Stimulated activated CD8-positive, alpha-beta memory T cell treated with anti-CD3 and anti-CD28 coated beads, Interleukin-12 subunit alpha, Interleukin-12 subunit beta, amount 100 ng/mL, for 24 hours (primary cell): ENCODE measurements at regions not wholly inside any gene's neighbourhood (a gene's known extent, or its start where the extent isn't known, plus 50 kb on each side); places are given as distances from the start of the nearest gene placed in this dataset.

Experiments
- DNase-seq: peaks from one replicate; pipeline ENCODE4 v3.0.0-alpha.2; 2020; ENCODE audit errors: extremely low read depth

- DNase-seq = no peak
Measured at GRCh38 chr5:135205632-135206349, 171.8 kb upstream of the PITX1 start.

DNA sequence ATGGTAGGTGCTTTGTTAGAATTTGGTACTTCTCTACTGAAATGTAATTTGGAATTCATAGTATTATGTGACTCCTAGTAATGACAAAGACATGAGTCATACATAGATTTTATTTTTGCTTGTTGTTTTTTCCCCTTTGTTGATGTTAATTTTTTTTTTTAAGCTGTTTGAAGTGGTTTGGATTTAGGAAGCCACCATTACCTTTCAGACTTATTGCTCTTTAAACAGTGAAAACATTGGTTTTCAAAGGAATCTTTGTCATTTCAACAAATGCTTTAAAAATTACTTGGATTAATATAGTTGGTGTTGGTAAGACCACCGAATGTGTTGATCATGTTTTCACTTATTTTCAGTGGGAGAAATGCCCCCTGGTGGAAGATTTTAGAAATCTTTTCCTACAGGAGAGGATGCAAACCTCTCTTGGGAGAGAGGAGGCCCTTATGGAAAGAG lies 170.1 kb upstream of the PITX1 start:
- no peak for DNase-seq

GRCh38 chr5:135203593-135204036 lies 169.6 kb upstream of the PITX1 start:
- DNase-seq = no peak

DNA sequence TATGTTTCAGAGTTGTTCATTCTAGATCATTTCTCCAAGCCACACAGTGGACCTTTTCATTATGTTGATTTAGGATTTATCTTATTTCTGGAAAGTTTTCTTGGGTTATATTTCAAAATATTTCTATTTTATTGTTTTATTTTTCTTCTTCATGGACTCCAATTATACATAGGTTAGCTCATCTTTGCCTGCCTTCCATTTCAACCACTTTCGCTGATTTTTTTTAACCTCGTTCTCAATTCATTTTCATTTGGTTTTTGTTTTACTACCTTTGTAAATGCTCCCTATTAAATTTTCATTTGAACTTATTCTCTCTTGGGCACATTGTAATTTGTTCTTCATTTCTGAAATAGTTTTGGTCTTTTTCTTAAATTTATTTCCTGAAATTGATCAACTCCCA lies 169.0 kb upstream of the PITX1 start:
- DNase-seq = no peak

- DNase-seq = no peak
Measured at GRCh38 chr5:135199919-135200318, 165.9 kb upstream of the PITX1 start.

- DNase-seq = no peak
Measured at GRCh38 chr5:135196483-135196882, 162.5 kb upstream of the PITX1 start.

DNA sequence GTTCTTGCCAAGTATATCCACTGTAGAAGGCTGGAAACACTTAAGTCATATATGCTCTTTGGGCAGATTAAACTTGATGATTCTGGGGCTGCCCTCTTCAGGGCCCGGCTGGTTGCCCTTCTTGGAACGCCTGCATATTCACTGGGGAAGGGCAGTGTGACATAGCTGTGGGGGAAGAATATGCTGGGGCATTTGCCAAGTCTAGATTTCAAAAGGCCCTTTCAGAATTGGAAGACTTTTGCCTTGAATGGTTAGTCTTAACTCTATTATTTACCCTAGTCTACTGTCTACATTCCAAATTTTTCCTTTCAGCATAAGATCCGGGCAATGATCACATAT lies 161.2 kb upstream of the PITX1 start:
- no peak for DNase-seq

- no peak for DNase-seq
Measured at GRCh38 chr5:135194573-135195269, 160.7 kb upstream of the PITX1 start.

GRCh38 chr5:135194126-135194488 lies 160.1 kb upstream of the PITX1 start:
- no peak for DNase-seq

DNA sequence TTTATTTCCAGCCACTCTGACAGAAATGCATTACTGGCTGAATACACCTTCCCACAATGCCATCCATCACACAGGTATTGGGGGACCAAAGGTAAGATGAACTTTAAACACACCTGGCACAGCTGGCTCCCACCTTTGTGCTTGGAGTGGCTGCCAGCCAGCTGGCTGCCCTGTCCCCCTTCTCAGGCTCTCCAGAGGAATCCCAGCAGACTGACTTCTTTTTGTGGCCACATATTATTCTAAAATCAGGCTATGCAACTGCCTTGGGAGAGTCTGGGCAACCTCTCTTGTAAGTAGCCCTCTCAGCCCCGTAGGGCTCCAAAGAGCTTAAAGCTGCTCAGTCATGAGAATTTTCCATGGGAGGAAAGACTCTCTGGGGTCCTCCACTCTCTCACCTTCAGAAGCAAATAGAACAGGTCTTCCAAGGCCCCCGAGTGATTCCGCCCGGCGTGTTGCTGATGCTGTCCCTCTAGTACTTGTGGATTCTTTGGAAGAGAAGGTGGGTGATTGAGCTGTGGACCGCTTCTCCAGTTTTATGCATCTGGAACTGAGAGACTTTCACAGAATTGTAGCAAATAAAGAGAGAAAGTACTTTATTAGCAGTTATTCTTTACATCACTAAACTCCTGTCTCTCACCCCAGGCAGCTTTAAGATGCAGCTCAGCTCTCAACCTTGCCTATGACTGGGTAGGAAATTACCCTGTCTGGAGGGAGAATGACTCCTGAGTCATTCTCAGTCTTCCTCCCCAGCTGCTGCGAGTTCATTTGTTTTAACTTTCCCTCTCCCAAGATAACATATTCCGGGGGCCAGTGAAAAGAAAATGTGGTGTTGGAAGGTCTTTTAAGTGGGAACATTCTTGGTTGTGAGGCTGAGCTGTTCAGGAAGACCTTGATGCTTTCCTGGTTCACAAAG lies 159.4 kb upstream of the PITX1 start:
- no peak for DNase-seq

DNA sequence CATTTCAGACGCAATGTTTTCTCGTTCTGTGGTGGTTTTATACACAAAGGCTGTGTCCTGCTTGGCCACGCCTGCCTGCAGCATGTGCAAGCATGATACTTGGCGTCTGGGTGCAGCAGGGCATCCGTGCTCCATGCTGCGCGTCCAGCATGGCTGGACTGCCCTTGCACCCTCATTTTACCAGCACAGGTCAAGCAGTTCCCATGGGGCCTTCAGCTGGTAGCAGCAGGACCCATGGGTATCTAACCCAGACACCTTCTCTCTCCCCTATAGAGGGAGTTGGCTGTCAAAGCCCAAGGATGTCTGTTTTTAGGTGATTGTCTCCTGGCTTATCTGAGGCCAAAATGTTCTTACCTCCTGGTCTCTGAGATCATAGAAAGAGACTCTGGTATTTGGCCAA lies 158.3 kb upstream of the PITX1 start:
- no peak for DNase-seq

DNA sequence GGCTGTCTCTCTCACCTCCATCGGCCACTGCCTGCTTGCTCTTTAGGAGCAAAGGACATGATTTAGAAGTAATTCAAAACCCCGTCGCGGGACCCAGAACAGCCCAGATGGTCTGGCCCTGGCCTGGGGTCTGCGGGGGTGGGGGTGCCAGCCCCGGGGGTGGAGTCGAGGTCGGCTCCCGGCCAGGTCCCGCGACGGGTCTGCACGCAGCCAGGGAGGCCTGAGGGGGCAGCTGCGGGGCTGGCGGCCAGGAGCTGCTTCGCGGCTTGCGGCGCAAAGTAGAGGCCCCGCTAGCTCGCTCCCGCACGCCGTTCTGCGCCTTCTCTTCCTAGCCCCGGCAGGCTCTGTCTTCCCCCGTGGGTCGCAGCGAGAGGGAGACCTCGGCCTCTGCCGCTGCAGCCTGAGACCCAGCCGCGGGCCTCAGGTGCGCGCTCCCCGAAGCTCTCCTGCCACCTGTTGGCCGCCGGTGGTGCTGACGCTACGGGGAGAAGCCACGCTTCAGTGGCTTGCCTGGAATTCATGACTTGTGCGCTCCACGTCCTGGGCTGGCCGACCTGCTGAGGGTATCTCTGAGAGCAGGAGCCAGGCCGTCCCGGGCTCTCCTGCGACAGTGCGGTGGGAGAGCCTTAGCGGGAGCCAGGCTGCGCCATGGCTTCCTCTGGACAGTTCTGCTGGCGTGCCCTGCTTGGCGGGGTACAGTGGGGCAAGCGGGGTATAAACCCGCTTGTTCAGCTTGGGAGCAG lies 157.2 kb upstream of the PITX1 start:
- DNase-seq = peak; percentile 25

DNA sequence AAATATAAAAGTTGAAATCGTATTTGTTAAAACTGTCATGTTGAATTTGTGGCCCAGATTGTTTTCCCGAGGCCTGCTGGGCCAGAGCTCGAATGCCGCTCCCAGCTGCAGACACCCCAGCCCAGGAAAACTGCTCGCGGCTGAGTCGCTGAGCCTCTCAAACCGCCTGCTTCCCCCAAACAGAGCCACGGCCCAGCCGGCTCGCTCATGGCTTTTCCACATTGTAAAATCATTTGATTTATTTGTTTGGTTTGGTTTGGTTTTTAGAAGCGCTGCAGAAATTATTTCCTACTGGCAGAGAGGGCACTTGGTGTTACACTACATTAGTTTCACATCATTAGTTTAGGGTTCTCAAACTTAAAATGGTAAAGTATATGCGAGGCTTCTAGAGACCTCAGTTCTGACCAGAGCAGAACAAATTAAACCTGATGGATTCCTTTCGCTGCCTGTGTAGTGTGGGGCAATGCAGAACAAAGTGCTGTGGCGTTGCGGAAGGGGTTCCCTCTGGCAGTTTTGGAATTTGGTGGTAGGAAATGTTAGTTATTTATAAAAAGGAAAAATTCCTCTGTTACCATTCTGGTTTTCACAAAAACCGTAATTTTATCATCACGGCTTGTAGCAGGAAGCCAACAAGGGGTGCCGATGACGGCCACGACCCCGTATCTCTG lies 156.5 kb upstream of the PITX1 start:
- no peak for DNase-seq

DNA sequence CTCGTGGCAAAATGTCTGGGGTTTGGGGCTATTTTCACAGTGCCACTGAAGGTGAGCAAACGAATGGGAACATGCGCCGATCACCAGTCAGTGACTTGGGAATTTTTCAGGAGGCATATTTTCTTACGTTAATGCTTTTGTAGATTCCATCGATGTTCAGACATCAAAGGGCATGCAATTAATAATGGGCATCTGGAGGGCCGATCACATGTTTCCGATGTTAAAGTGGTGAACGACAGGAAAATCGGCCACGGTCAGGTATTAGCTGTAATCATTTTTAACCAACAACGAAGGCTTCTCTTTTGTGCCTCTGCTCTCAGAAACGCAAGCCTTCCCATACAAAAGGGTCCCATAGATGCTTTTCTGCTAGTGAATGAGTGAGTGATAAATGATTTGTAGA lies 155.0 kb upstream of the PITX1 start:
- DNase-seq = no peak

DNA sequence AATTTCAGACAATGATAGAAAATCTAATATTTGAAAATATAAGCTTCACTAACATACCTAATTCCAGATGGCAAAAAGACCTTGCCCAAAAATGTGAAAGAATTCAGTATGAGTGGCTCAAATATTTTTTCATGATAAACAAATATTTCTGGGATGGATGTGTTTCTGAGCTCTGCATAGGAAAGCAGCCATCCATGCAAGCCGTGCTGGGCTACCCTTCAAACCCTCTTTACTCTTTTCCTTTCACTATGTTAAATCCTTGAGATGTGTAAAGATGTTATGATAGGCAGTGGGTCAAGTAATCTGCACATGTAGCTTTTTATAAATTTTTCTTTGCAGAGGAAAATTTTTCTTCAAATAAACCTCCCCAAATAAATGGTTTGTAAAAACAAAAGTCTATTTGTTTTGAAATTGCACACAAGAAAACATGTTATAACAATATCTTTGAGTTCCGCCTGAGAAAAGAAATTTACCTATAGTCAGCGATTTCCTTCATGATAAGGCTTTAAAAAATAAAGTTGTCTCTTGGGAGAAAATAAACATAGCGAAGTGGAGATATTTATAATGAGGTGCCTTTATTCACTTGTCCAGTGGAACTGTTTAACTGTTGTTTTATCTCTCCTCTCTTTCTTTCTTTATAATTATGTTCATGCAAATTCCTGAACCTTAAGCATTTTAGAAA lies 154.3 kb upstream of the PITX1 start:
- DNase-seq = no peak

- no peak for DNase-seq
Measured at GRCh38 chr5:135186662-135187522, 152.9 kb upstream of the PITX1 start.

GRCh38 chr5:135185481-135186065 lies 151.5 kb upstream of the PITX1 start:
- no peak for DNase-seq

GRCh38 chr5:135184646-135185045 lies 150.6 kb upstream of the PITX1 start:
- DNase-seq = no peak

DNA sequence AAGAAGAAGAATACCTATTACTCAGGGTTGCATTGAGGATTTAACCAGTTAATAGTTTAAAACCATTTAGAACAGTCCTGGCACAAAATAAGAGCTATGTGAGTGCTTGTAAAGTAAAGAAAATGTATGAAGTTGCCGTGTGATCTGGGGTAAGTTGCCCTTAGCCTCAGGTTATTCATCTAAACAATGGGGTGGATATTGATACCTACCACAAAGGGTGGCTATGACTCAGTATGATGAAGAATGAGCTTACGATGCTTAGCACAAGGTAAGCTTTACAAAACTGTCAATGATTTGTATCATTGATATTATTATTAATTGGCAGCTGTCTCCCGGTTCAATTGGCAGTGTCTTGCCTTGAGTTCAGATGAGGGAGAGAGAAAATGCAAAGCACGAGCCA lies 149.4 kb upstream of the PITX1 start:
- DNase-seq = no peak
